HG03469 (cell line): ENCODE measurements at regions not wholly inside any gene's neighbourhood (a gene's known extent, or its start where the extent isn't known, plus 50 kb on each side); places are given as distances from the start of the nearest gene placed in this dataset.

ENCODE experiments used
- ATAC-seq: cut with Tn5 transposase; IDR thresholded peaks from one replicate; pipeline ENCODE4 v1.9.1; 2021; ENCODE audit warnings: mild to moderate bottlenecking, moderate library complexity, moderate number of reproducible peaks; ENCODE audit not compliant: unreplicated experiment

- ATAC-seq = no peak
Measured at GRCh38 chr21:17903929-17904639, 84.9 kb upstream of the C21orf91 start.

GRCh38 chr21:17903029-17903806 lies 84.1 kb upstream of the C21orf91 start:
- no peak for ATAC-seq

- ATAC-seq = no peak
Measured at GRCh38 chr21:17901458-17902079, 82.4 kb upstream of the C21orf91 start.

DNA sequence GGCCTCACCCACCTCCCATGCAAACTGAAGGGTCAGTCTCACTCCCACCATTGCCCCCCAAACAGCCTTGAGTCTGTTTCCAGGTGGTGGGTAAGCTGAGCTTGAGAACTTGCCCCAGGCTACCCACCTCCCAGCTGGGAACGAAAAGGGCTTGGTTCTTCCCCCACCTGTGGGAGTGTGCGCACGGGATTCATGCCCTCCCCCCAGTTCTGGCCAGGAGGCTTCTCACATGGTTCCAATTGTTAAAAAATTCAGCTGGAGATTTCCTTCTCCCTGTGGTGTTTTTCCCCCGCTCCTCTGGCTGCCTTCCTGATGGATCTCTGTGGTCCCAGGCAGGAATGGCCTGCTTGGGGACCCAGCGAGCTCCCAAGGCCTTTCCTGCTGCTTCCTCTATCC lies 81.8 kb upstream of the C21orf91 start:
- no peak for ATAC-seq

GRCh38 chr21:17900281-17900989 lies 81.3 kb upstream of the C21orf91 start:
- no peak for ATAC-seq

GRCh38 chr21:17889171-17889570 lies 70.0 kb upstream of the C21orf91 start:
- no peak for ATAC-seq

- ATAC-seq = no peak
Measured at GRCh38 chr21:17869115-17869514, 50.0 kb upstream of the C21orf91 start.
